ENCODE measurements at regions not wholly inside any gene's neighbourhood (a gene's known extent, or its start where the extent isn't known, plus 50 kb on each side); places are given as distances from the start of the nearest gene placed in this dataset.

DNA sequence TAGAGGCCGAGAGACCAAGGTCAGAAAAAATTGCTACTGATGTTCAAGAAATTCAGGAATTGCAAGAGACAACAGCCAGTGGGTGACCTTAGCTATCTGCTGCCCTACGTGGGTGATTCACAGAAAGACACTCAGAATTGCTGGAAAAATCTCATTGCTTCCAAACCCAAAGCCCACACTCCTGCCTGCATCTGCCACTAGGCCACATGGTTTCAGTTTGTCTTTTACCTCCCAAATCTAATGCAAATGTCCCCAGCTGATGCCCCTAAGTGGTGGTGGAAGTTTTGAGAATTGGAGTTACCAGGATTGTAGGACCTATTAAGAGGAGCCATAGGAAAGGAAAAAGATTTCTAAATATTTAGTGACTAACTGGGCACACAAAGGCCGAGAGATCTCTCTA lies 341.5 kb upstream of the CHRM3 start:
- TF ChIP-seq, protein P1, sequence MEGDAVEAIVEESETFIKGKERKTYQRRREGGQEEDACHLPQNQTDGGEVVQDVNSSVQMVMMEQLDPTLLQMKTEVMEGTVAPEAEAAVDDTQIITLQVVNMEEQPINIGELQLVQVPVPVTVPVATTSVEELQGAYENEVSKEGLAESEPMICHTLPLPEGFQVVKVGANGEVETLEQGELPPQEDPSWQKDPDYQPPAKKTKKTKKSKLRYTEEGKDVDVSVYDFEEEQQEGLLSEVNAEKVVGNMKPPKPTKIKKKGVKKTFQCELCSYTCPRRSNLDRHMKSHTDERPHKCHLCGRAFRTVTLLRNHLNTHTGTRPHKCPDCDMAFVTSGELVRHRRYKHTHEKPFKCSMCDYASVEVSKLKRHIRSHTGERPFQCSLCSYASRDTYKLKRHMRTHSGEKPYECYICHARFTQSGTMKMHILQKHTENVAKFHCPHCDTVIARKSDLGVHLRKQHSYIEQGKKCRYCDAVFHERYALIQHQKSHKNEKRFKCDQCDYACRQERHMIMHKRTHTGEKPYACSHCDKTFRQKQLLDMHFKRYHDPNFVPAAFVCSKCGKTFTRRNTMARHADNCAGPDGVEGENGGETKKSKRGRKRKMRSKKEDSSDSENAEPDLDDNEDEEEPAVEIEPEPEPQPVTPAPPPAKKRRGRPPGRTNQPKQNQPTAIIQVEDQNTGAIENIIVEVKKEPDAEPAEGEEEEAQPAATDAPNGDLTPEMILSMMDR (IDR thresholded peaks at IDR 0.05), result no peak
- no peak for TF ChIP-seq ZFX (IDR thresholded peaks at IDR 0.05; ENCODE audit: borderline replicate concordance)

All from 22Rv1 (cell line).